ENCODE measurements at regions not wholly inside any gene's neighbourhood (a gene's known extent, or its start where the extent isn't known, plus 50 kb on each side); places are given as distances from the start of the nearest gene placed in this dataset.
"Not testable (repeated sequence)": the region's sequence is repeated elsewhere in the genome, so short reads cannot be mapped to it uniquely, and the experiment has no call there.

DNA sequence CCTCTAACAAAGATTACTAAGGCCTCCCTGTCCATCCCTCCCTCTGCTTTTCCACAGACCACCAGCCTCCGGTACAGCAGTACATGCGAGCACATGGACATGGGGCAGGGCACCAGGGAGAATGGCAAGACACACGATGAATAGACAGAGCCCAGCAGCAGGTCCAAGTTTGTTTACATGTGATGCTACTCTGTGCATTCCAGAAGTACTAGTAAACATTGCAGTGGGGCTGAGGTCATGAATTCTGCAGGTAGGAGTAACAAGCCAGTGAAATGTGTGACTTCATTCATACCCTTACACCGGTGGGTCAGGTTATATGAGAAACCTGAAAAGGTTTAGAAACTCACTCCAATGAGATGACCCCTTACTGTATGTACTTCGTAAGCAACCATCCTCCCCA is 205.7 kb downstream of the BCL11A start:
- ATAC-seq, result no peak
- H3K4me3 Mint-ChIP-seq, result no peak overlapping the region
- no peaks in the 10 kb centered on the region for H3K36me3 Mint-ChIP-seq
- DNase-seq (ENCODE audit: low spot score in 2 of 2), result no peak
- H3K9me3 Mint-ChIP-seq, result no peaks in the 10 kb centered on the region
- H3K27ac Mint-ChIP-seq, result no peak overlapping the region
- no peaks in the 10 kb centered on the region for H3K4me1 Mint-ChIP-seq

DNA sequence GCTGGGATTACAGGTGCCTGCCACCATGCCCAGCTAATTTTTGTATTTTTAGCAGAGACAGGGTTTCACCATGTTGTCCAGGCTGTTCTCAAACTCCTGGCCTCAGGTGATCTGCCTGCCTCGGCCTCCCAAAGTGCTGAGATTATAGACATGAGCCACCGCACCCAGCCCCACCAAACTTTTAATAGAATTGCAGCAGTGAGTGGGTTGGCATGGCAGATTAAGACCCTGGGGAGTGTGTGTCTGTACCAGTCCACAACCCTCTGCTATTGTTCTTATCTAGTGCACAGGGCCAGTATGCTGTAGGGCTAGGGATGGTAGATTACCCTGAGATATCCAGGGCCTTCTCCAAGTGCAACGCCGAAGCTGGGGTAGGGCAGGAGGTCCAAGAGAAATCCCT is 211.0 kb downstream of the BCL11A start:
- H3K4me3 Mint-ChIP-seq, H3K9me3 Mint-ChIP-seq, ATAC-seq, H3K27ac Mint-ChIP-seq, H3K4me1 Mint-ChIP-seq, H3K36me3 Mint-ChIP-seq: not testable (repeated sequence)
- DNase-seq (ENCODE audit: low spot score in 2 of 2), result peak in 1 of 2 donors; percentile 6

DNA sequence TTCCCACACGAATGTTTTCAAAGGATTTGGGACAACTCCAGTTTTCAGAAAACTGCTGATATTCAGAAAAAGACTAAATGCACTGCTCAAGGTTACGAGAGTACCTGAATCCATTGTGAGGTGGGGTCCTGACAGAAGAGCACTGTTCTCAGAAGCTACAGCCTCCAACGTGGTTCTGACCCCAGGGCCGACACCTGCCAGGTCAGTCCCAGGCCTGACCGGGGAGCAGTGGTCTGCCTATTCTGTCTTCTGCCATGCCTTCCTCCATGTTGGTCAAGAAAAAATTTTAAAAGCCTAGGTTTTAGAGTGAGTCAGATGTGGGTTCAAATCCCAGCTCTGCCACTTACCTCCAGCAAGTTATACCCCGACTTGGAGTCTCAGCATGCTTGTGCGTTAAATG is 212.3 kb downstream of the BCL11A start:
- no peaks in the 10 kb centered on the region for H3K36me3 Mint-ChIP-seq
- ATAC-seq, result no peak
- H3K27ac Mint-ChIP-seq, result no peak overlapping the region
- no peaks in the 10 kb centered on the region for H3K9me3 Mint-ChIP-seq
- no peak overlapping the region for H3K4me3 Mint-ChIP-seq
- no peak for DNase-seq (ENCODE audit: low spot score in 2 of 2)
- no peaks in the 10 kb centered on the region for H3K4me1 Mint-ChIP-seq

DNA sequence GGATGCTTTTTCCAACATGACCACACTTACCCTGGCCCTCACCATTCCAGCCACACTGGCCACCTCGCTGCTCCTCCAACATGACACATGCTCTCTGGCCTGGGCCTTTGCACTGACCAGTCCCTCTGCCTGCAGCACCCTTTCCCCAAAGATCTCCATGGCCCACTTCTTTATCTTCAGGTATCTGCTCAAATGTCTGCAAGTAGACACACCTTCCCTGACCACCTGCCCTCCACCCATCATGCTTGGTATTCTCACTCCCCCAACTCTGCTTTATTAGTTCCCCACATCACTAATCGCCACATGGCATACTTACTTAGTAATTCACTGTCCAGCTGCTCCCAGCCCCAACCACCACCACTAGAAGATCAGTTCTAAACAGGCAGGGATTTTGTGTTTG is 214.2 kb downstream of the BCL11A start:
- Mint-ChIP-seq H3K36me3 (no peaks in the 10 kb centered on the region), H3K4me3 (no peak overlapping the region), H3K9me3 (no peaks in the 10 kb centered on the region), H3K27ac (no peak overlapping the region), H3K4me1 (no peaks in the 10 kb centered on the region)
- ATAC-seq (no peak), DNase-seq (ENCODE audit: low spot score in 2 of 2) (peak in 1 of 2 donors; percentile 23)

DNA sequence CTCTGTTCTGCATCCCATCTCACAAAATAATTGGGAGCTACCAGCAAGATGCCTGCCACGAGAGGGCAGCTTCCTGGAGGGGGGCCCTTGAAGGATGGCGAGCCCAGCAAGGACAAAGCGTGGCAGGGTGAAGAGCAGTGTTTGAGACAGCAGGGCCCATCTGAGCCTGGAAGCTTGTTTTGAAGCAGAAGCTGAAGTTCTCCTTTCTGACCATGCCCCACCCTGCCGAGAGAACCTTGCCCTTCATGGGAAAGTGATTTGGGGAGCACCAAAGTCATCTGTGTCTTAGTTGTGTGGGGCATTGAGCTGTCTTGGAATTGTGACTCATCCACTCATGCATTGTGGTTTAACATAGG is 216.3 kb downstream of the BCL11A start:
- ATAC-seq (no peak), DNase-seq (ENCODE audit: low spot score in 2 of 2) (peak in 1 of 2 donors; percentile 32)
- no peaks in the 10 kb centered on the region for H3K4me1 Mint-ChIP-seq
- no peak overlapping the region for H3K27ac Mint-ChIP-seq
- peaks cover 4% of the 10 kb centered on the region for H3K9me3 Mint-ChIP-seq
- H3K36me3 Mint-ChIP-seq, result no peaks in the 10 kb centered on the region
- no peak overlapping the region for H3K4me3 Mint-ChIP-seq

DNA sequence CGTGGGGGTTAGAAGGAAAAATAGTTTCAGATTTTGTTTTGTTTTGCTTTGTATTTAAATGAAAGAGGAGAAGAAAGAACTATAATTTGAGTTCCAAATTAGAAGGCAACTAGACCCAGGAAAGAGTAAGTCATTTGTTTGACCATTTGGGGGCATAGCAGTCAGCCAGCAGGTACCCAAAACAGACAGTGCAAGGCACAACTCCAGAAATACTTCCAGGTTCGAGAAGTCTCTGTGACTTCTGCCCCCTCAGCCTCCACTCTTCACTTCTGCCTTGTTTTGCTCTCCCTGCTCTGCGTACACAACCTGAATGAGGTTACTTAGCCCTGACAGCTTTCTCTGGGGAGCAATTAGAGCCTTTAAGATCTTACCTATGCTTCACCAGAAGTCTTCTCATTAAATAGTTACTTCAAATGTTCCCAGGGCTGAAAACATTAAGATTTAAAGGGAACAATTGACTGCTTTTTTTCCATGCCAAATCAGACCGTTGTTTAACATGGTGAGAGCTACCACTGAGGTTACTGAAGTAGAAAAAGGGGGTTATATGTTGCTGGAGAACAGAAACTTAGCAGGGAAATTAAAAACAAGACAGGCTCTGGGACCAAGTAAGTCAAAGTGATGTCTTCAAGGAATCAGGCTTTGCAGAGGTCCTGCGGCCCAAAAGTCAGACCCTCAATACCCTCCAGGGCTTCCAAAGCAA is 216.9 kb downstream of the BCL11A start:
- H3K27ac Mint-ChIP-seq, result no peak overlapping the region
- no peaks in the 10 kb centered on the region for H3K36me3 Mint-ChIP-seq
- ATAC-seq (no peak), DNase-seq (ENCODE audit: low spot score in 2 of 2) (no peak)
- no peaks in the 10 kb centered on the region for H3K4me1 Mint-ChIP-seq
- H3K9me3 Mint-ChIP-seq, result peaks cover 4% of the 10 kb centered on the region
- no peak overlapping the region for H3K4me3 Mint-ChIP-seq

DNA sequence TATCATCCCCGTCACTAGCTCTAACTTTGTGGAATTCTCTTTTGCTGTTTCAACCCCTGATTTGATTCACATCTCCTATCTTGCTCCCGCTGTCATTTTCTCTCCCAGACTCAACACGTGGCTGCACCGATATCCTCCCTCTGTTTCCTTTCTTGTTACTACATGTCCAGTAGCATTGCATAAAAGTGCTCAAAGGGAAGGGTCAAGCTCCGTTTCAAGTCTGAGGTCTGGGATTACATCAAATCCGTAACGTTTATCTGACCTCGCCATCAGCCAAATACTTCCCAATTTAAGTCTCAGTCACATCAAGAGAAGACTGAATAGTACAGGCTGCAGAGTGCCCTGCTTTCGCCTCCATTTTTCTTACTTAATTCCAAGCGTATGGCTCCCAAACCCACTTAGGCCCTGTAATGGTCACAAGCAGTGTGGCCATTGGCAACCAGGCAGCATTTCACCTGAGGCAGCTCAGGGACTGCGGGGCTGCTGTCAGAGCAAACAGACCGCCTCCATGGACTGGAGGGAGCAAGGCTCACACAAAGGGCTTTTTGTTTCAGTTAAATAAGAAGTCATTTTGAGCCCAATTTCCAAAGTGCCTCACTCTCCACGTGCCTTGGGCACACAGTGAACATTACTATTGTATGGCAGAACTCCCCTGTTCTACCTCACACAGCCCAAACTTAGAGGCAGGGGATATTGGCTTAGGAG is 217.8 kb downstream of the BCL11A start:
- no peaks in the 10 kb centered on the region for H3K4me1 Mint-ChIP-seq
- H3K9me3 Mint-ChIP-seq, result peaks cover 4% of the 10 kb centered on the region
- H3K36me3 Mint-ChIP-seq, result no peaks in the 10 kb centered on the region
- no peak overlapping the region for H3K27ac Mint-ChIP-seq
- DNase-seq (ENCODE audit: low spot score in 2 of 2) (peak in 1 of 2 donors; percentile 22), ATAC-seq (no peak)
- no peak overlapping the region for H3K4me3 Mint-ChIP-seq

DNA sequence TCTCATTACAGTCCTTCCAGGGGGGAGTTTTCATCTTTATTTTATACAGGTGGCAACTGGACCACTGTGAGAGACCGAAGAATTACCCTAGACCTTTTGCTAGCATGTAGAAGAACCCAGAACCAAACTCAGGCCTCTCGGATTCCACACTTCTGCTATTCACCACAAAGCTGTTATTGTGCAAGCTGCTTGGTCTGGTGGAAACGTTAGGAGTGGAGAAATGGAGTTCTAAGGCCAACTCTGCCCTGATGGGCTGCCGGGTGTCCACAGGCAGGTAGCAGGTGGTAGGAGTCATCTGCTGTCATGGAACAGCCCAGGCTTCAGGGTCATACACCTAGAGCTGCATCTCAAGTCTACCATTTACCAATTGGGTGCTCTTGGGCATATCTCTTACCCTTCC is 218.8 kb downstream of the BCL11A start:
- ATAC-seq, result no peak
- no peaks in the 10 kb centered on the region for H3K36me3 Mint-ChIP-seq
- DNase-seq (ENCODE audit: low spot score in 2 of 2), result no peak
- no peak overlapping the region for H3K27ac Mint-ChIP-seq
- H3K9me3 Mint-ChIP-seq, result peaks cover 4% of the 10 kb centered on the region
- H3K4me3 Mint-ChIP-seq, result no peak overlapping the region
- H3K4me1 Mint-ChIP-seq, result no peaks in the 10 kb centered on the region

DNA sequence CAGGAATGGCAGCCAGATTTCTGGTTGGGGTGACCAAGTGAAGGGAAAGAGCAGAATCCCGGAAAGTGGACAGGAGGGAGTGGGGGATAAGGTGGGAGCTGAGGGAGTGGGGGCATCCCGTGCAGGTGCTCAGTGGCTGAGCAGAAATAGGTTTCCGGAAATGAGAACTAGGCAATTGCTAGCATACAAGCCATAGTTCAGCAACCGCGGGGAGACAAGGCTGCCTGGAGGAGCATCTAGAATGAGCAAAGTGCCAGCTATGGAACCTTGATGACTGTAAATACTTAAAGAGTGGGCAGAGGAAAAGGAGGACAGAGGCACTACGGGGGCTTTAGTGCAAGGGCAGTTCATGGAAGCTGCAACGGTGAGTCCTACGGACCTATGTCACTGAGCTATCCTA is 220.2 kb downstream of the BCL11A start:
- no peak for DNase-seq (ENCODE audit: low spot score in 2 of 2)

DNA sequence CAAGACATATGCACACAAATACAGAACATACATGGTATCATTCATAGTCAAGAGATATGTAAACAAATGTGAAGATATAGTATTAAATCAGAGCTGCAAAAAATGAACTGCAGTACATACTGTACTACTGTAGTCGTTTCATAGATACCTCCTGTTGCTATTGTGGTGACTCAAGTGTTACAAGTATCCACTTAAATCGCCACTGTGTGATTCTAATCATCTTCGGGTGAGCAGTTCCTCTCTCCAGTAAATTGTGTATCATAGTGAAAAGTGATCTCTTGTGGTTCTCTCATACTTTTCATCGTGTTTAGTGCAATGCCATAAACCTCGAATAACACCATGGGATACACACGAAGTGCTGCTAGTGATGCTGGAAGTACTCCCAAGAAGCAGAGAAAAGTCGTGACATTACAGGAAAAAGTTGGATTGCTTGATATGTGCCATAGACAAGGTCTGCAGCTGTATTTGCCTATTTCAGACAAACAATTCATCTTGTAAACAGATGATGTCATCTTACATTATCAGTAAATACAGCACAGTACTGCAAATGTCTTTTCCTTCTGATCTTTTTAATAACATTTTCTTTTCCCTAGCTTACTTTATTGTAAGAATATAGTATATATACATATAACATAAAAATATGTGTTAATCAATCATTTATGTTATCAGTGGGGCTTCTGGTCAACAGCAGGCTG is 222.2 kb downstream of the BCL11A start:
- Mint-ChIP-seq H3K4me1 (no peaks in the 10 kb centered on the region), H3K27ac (no peak overlapping the region), H3K9me3 (peaks cover 7% of the 10 kb centered on the region), H3K4me3 (no peak overlapping the region), H3K36me3 (no peaks in the 10 kb centered on the region)
- DNase-seq (ENCODE audit: low spot score in 2 of 2), result no peak
- no peak for ATAC-seq

More for the DNA sequence above, 220.2 kb downstream of the BCL11A start:
- ATAC-seq, result no peak
- Mint-ChIP-seq H3K4me1 (no peaks in the 10 kb centered on the region), H3K36me3 (no peaks in the 10 kb centered on the region), H3K9me3 (peaks cover 4% of the 10 kb centered on the region), H3K4me3 (no peak overlapping the region), H3K27ac (no peak overlapping the region)

DNA sequence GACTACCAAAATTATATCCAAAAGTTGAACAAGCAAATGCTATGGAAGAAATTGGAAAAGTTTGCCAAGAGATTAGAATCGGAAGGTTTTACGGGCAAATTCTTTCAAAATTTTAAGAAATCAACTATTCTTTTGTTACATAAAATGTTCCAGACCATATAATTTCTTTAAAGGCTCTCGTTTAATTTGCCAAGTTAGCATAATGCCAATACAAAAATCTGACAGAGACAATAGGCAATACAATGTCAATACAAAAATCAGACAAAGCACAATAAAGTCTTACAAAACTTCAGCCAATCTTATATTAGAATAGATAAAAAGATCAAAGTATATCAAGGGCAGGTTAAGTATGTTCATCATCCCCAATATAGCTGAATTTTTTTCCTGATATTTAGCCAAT is 224.2 kb downstream of the BCL11A start:
- Mint-ChIP-seq H3K4me3 (no peak overlapping the region), H3K36me3 (no peaks in the 10 kb centered on the region)

DNA sequence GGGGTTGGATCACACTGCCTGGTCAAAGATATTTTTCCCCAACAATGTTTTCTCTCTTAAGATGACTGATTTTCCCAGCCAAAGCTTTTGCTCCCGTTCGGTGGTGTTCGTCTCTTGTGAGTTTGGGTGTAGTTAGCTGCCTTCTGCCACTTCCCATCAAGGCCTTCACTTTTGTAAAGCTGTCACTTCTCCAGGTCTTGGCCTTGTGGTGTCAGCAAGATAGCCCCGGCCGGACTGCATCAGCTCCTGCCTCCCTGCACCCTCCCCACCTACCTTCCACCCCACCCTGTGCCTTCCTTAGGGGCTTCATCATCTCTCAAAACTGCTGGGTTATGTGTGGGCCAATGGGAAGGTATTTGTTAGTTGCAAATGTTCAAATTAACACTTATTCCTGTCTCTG is 228.9 kb downstream of the BCL11A start:
- DNase-seq (ENCODE audit: low spot score in 2 of 2) (peak in 1 of 2 donors; percentile 8), ATAC-seq (no peak)
- no peaks in the 10 kb centered on the region for H3K36me3 Mint-ChIP-seq
- H3K4me1 Mint-ChIP-seq, result no peaks in the 10 kb centered on the region
- no peak overlapping the region for H3K27ac Mint-ChIP-seq
- H3K4me3 Mint-ChIP-seq, result no peak overlapping the region
- peaks cover 6% of the 10 kb centered on the region for H3K9me3 Mint-ChIP-seq

More for the DNA sequence above, 224.2 kb downstream of the BCL11A start:
- ATAC-seq (no peak), DNase-seq (ENCODE audit: low spot score in 2 of 2) (no peak)
- Mint-ChIP-seq H3K4me1 (no peaks in the 10 kb centered on the region), H3K9me3 (peaks cover 10% of the 10 kb centered on the region), H3K27ac (no peak overlapping the region)

DNA sequence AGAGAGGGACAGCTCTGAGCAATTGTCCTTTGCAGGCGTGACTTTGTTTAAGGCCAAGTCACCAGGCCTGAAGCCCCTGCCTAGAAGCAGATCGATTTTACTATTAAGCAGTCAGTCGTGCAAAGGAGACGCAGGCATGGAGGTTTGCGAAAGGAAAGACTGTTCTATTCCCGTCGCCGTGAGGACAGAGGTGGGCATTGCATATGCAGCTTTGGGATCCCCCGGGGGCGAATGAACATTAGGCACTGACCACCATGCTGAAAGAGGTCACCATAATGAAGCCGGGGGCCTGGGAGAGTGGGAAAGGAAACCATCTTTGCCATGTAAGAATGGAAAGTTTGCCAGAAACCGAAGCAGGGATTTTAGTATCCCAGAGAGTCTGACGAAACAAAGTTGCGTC is 231.6 kb downstream of the BCL11A start:
- Mint-ChIP-seq H3K9me3 (peaks cover 6% of the 10 kb centered on the region), H3K27ac (no peak overlapping the region), H3K4me1 (no peaks in the 10 kb centered on the region), H3K4me3 (no peak overlapping the region), H3K36me3 (no peaks in the 10 kb centered on the region)
- ATAC-seq, result no peak
- DNase-seq (ENCODE audit: low spot score in 2 of 2), result peak in 1 of 2 donors; percentile 28

DNA sequence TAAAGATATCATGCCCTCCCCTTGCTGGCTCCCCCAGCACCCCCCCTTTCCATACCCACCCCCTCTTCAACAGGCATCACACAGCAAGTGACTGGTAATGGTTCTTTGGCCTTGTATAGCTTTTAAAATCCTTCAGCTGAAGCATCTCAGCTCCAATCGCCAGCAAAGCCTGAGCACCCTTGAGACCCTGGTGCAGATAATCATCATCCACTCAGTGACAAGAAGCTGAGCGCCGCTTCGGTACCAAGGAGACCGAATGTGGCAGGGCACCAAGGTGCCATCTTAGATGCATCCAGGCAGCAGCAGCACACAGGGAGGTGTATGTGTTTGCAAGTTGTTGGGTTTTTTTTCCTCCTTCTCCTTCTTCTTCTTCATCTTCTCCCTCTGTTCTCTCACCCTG is 232.7 kb downstream of the BCL11A start:
- H3K9me3 Mint-ChIP-seq, result peaks cover 2% of the 10 kb centered on the region
- DNase-seq (ENCODE audit: low spot score in 2 of 2), result no peak

DNA sequence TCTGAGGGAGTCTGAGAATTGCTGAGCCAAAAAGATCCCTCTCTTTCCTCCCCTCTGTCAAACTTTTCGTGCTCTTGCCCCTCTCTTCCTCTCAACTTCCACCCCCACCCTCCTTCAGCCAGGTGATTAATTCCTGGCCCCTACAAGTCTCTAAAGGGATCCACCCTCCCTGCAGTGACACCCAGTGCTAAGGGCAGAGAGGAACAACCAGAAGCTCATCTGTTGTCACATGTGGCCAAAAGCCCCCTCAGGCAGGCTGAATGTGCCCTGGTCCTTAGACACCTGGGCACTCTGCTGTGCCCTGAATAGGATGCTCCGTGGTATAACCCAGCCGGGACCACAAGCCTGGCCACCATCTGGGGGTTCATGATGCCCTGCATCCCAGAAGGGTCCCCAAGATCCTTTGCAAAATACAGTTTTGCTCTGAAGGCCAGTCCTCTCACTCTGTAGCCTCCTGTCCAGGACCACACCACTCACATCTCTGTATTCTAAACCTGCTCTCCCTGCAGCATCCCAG is 234.4 kb downstream of the BCL11A start:
- no peaks in the 10 kb centered on the region for H3K36me3 Mint-ChIP-seq
- H3K4me3 Mint-ChIP-seq, result no peak overlapping the region
- ATAC-seq (peak; percentile 31), DNase-seq (ENCODE audit: low spot score in 2 of 2) (no peak)
- no peaks in the 10 kb centered on the region for H3K9me3 Mint-ChIP-seq
- no peaks in the 10 kb centered on the region for H3K4me1 Mint-ChIP-seq
- no peak overlapping the region for H3K27ac Mint-ChIP-seq

More for the DNA sequence above, 232.7 kb downstream of the BCL11A start:
- H3K36me3 Mint-ChIP-seq, result no peaks in the 10 kb centered on the region
- no peak overlapping the region for H3K4me3 Mint-ChIP-seq
- no peaks in the 10 kb centered on the region for H3K4me1 Mint-ChIP-seq
- no peak for ATAC-seq
- no peak overlapping the region for H3K27ac Mint-ChIP-seq

DNA sequence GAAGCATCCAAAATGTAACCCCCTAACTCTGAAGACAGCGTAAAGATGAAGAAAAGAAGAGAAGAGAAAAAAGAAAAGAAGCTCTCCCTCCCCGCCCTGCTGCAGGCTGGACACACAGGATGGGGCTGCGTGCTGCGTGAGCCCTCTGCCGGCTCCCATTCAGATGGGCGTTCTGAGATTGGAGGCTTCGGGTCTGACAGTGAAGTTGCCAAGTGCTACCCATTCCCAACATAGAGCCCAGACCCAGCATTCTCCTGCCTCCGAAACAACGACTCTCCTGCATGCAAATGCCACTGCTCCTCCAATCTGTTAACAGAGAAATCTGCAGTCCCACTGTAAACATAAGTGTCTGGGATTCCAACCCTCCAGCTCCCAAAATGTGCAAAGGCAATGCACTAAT is 234.9 kb downstream of the BCL11A start:
- Mint-ChIP-seq H3K4me3 (no peak overlapping the region), H3K36me3 (no peaks in the 10 kb centered on the region), H3K4me1 (no peaks in the 10 kb centered on the region), H3K9me3 (no peaks in the 10 kb centered on the region), H3K27ac (no peak overlapping the region)
- no peak for DNase-seq (ENCODE audit: low spot score in 2 of 2)
- no peak for ATAC-seq
